Stomach (tissue), 4 donors: ENCODE measurements at regions not wholly inside any gene's neighbourhood (a gene's known extent, or its start where the extent isn't known, plus 50 kb on each side); places are given as distances from the start of the nearest gene placed in this dataset.

Experiments used
- POLR2A ChIP-seq, 4 donors: fragments of 450-650 bp; IDR thresholded peaks; one replicate each; pipeline ENCODE4 v1.6.1; 2016; ENCODE audit warnings: antibody characterized with exemption in 4 of 4, control low read depth in 2 of 4, mild to moderate bottlenecking in 1 of 4, moderate library complexity in 1 of 4
- TF ChIP-seq, protein P1 (sequence below), 7 experiments: fragments of 450-650 bp in 4 of 7; fragments of 200-600 bp in 3 of 7; sonication (generic) in 3 of 7; IDR thresholded peaks; one replicate each; pipeline ENCODE4 v1.5.1; 2016 to 2019; ENCODE audit warnings: antibody characterized with exemption in 7 of 7, control low read depth in 2 of 7, mild to moderate bottlenecking in 1 of 7

GRCh38 chr10:129046962-129047361, 420.1 kb upstream of the MGMT start:
- TF ChIP-seq, protein P1, sequence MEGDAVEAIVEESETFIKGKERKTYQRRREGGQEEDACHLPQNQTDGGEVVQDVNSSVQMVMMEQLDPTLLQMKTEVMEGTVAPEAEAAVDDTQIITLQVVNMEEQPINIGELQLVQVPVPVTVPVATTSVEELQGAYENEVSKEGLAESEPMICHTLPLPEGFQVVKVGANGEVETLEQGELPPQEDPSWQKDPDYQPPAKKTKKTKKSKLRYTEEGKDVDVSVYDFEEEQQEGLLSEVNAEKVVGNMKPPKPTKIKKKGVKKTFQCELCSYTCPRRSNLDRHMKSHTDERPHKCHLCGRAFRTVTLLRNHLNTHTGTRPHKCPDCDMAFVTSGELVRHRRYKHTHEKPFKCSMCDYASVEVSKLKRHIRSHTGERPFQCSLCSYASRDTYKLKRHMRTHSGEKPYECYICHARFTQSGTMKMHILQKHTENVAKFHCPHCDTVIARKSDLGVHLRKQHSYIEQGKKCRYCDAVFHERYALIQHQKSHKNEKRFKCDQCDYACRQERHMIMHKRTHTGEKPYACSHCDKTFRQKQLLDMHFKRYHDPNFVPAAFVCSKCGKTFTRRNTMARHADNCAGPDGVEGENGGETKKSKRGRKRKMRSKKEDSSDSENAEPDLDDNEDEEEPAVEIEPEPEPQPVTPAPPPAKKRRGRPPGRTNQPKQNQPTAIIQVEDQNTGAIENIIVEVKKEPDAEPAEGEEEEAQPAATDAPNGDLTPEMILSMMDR (IDR thresholded peaks at IDR 0.05): no peak
- no peak for TF ChIP-seq POLR2A (IDR thresholded peaks at IDR 0.05)
